ENCODE measurements at regions not wholly inside any gene's neighbourhood (a gene's known extent, or its start where the extent isn't known, plus 50 kb on each side); places are given as distances from the start of the nearest gene placed in this dataset.

DNA sequence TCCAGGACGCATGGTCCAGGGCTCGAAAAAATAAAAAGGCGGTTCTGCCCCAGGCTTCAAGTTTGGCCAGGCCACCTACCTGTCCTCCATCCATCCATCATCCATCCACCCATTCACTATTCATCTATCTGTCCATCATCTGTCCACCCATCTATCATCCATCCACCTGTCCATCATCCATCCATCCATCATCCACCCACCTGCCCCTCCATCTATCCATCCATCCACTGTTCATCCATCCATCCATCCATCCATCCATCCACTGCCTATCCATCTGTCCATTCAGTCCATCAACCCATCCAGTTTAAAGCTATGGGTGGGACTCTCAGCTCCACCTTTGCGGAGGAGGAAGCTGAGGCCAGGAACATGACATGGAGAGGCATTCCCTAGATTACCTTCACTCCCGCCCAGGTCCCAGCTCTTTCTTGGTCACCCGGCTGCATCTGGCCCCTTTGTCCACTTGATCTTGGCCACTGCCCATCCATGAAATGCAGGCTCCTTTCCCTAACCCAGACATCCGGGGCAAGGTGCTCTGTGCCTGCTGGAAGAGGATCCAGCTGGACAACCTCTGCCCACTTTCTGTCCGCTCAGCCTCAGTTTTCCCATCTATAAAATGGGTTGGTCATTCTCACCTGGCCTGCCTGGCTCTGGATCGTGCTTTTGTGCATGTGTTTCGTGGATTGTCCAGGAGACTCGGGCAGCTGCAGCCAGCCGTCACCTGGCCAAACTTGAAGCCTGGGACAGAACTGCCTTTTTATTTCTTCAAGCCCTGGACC lies 236.0 kb upstream of the CIBAR2 start:
- TF ChIP-seq, protein P1, sequence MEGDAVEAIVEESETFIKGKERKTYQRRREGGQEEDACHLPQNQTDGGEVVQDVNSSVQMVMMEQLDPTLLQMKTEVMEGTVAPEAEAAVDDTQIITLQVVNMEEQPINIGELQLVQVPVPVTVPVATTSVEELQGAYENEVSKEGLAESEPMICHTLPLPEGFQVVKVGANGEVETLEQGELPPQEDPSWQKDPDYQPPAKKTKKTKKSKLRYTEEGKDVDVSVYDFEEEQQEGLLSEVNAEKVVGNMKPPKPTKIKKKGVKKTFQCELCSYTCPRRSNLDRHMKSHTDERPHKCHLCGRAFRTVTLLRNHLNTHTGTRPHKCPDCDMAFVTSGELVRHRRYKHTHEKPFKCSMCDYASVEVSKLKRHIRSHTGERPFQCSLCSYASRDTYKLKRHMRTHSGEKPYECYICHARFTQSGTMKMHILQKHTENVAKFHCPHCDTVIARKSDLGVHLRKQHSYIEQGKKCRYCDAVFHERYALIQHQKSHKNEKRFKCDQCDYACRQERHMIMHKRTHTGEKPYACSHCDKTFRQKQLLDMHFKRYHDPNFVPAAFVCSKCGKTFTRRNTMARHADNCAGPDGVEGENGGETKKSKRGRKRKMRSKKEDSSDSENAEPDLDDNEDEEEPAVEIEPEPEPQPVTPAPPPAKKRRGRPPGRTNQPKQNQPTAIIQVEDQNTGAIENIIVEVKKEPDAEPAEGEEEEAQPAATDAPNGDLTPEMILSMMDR (optimal IDR thresholded peaks at IDR 0.05 in 1 of 3, IDR thresholded peaks at IDR 0.05 in 1 of 3, conservative IDR thresholded peaks at IDR 0.05 in 1 of 3; ENCODE audit: extremely low read depth in 1 of 3, insufficient read depth in 2 of 3, low read length in 3 of 3): no peak
- peak; percentile 1 for TF ChIP-seq EZH2 (IDR thresholded peaks at IDR 0.05; ENCODE audit: low read length)
- dilution Hi-C loops (cut with MboI; ENCODE audit: extremely low pct_ligation_motif_present, low sequenced_read_pairs): no loop called here
- Histone ChIP-seq H3K9me3 (ENCODE audit: control insufficient read depth, low read depth, low read length) (peaks cover 3% of the 10 kb centered on the region), H3K9me1 (ENCODE audit: control insufficient read depth, extremely low read depth, insufficient read depth, low read length) (no peaks in the 10 kb centered on the region), H3K36me3 (ENCODE audit: control insufficient read depth in 2 of 2, extremely low read depth in 1 of 2, insufficient read depth in 2 of 2, low read length in 2 of 2) (no peaks in the 10 kb centered on the region), H3K27ac (ENCODE audit: control insufficient read depth, insufficient read depth, low read length) (no peak overlapping the region), H3K4me1 (ENCODE audit: control insufficient read depth, extremely low read depth, insufficient read depth, low read length) (peaks cover 15% of the 10 kb centered on the region), H3K27me3 (ENCODE audit: control insufficient read depth, extremely low read depth, insufficient read depth, low read length) (peaks cover 28% of the 10 kb centered on the region), H3K79me2 (ENCODE audit: control insufficient read depth, insufficient read depth, low read length) (no peaks in the 10 kb centered on the region), H3K4me3 (ENCODE audit: control insufficient read depth in 2 of 3, extremely low read depth in 1 of 3, insufficient read depth in 2 of 3, low read depth in 1 of 3, low read length in 3 of 3) (no peak overlapping the region), H3K4me2 (ENCODE audit: control insufficient read depth, extremely low read depth, insufficient read depth, low read depth, low read length) (no peak overlapping the region), H2AFZ (ENCODE audit: control insufficient read depth, low read length) (no peak overlapping the region), H3K9ac (ENCODE audit: control insufficient read depth, extremely low read depth, insufficient read depth, low read length) (no peak overlapping the region), H4K20me1 (ENCODE audit: control insufficient read depth, extremely low read depth, insufficient read depth, low read length) (peaks cover 3% of the 10 kb centered on the region)
- FAIRE-seq: no peak
- no peak for DNase-seq (ENCODE audit: low read depth, low spot score)

DNA sequence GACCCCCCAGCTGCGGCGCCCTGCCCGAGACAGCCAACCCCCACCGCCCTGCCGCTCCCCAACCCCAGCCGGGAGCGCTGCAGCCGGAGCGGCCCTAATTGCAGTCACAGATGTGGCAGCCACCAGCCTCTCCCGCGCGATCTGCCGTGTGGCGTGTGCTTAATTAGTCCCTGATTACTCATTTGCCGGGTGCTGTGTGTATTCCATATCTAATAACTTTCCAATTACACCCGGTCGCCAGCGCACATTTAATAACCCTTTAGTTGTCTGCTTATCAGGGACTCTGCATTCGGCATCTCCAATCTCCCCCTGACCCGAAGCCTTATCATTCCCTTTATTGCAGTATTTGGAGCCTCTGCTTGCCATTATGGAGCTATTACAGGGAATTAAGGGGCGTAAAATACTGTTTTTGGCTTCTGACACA lies 236.7 kb upstream of the CIBAR2 start:
- no peak overlapping the region for H3K4me3 ChIP-seq (ENCODE audit: control insufficient read depth in 2 of 3, extremely low read depth in 1 of 3, insufficient read depth in 2 of 3, low read depth in 1 of 3, low read length in 3 of 3)
- no peaks in the 10 kb centered on the region for H3K9me1 ChIP-seq (ENCODE audit: control insufficient read depth, extremely low read depth, insufficient read depth, low read length)
- no peaks in the 10 kb centered on the region for H3K79me2 ChIP-seq (ENCODE audit: control insufficient read depth, insufficient read depth, low read length)
- no peak for DNase-seq (ENCODE audit: low read depth, low spot score)
- H3K4me2 ChIP-seq (ENCODE audit: control insufficient read depth, extremely low read depth, insufficient read depth, low read depth, low read length): no peak overlapping the region
- H3K4me1 ChIP-seq (ENCODE audit: control insufficient read depth, extremely low read depth, insufficient read depth, low read length): peaks cover 21% of the 10 kb centered on the region
- H4K20me1 ChIP-seq (ENCODE audit: control insufficient read depth, extremely low read depth, insufficient read depth, low read length): peaks cover 3% of the 10 kb centered on the region
- no peaks in the 10 kb centered on the region for H3K36me3 ChIP-seq (ENCODE audit: control insufficient read depth in 2 of 2, extremely low read depth in 1 of 2, insufficient read depth in 2 of 2, low read length in 2 of 2)
- H3K27ac ChIP-seq (ENCODE audit: control insufficient read depth, insufficient read depth, low read length): no peak overlapping the region
- H2AFZ ChIP-seq (ENCODE audit: control insufficient read depth, low read length): no peak overlapping the region
- TF ChIP-seq EZH2 (IDR thresholded peaks at IDR 0.05; ENCODE audit: low read length): no peak
- TF ChIP-seq, protein P1 (optimal IDR thresholded peaks at IDR 0.05 in 1 of 3, IDR thresholded peaks at IDR 0.05 in 1 of 3, conservative IDR thresholded peaks at IDR 0.05 in 1 of 3; ENCODE audit: extremely low read depth in 1 of 3, insufficient read depth in 2 of 3, low read length in 3 of 3): no peak
- no peak for FAIRE-seq
- H3K9ac ChIP-seq (ENCODE audit: control insufficient read depth, extremely low read depth, insufficient read depth, low read length): no peak overlapping the region
- dilution Hi-C loops (cut with MboI; ENCODE audit: extremely low pct_ligation_motif_present, low sequenced_read_pairs): no loop called here
- peaks cover 24% of the 10 kb centered on the region for H3K27me3 ChIP-seq (ENCODE audit: control insufficient read depth, extremely low read depth, insufficient read depth, low read length)
- H3K9me3 ChIP-seq (ENCODE audit: control insufficient read depth, low read depth, low read length): peaks cover 3% of the 10 kb centered on the region
